Dermis blood vessel endothelial cell (primary cell): ENCODE measurements at regions not wholly inside any gene's neighbourhood (a gene's known extent, or its start where the extent isn't known, plus 50 kb on each side); places are given as distances from the start of the nearest gene placed in this dataset.
A peak's percentile ranks its signal among the peaks of the same experiment; 100 is the strongest.
"Not testable (repeated sequence)": the region's sequence is repeated elsewhere in the genome, so short reads cannot be mapped to it uniquely, and the experiment has no call there.

Source experiments
- DNase-seq: peaks from one replicate; pipeline ENCODE4 v3.0.0; 2010

- DNase-seq = not testable (repeated sequence)
Observed at GRCh38 chr20:30297878-30298595, 959.4 kb upstream of the DEFB115 start.

GRCh38 chr20:30300220-30300642 is 957.2 kb upstream of the DEFB115 start:
- DNase-seq = not testable (repeated sequence)

- not testable (repeated sequence) for DNase-seq
Observed at GRCh38 chr20:30302786-30303185, 954.7 kb upstream of the DEFB115 start.

GRCh38 chr20:30309938-30310337 is 947.5 kb upstream of the DEFB115 start:
- DNase-seq = not testable (repeated sequence)

- not testable (repeated sequence) for DNase-seq
Observed at GRCh38 chr20:30310385-30310784, 947.1 kb upstream of the DEFB115 start.

- DNase-seq = not testable (repeated sequence)
Observed at GRCh38 chr20:30312220-30312619, 945.2 kb upstream of the DEFB115 start.

GRCh38 chr20:30313660-30314059 is 943.8 kb upstream of the DEFB115 start:
- not testable (repeated sequence) for DNase-seq

GRCh38 chr20:30316063-30316462 is 941.4 kb upstream of the DEFB115 start:
- DNase-seq = not testable (repeated sequence)

GRCh38 chr20:30316532-30317299 is 940.7 kb upstream of the DEFB115 start:
- not testable (repeated sequence) for DNase-seq

- not testable (repeated sequence) for DNase-seq
Observed at GRCh38 chr20:30333744-30334143, 923.7 kb upstream of the DEFB115 start.

- DNase-seq = not testable (repeated sequence)
Observed at GRCh38 chr20:30337556-30337955, 919.9 kb upstream of the DEFB115 start.

GRCh38 chr20:30348932-30349331 is 908.5 kb upstream of the DEFB115 start:
- not testable (repeated sequence) for DNase-seq

GRCh38 chr20:30356854-30357467 is 900.5 kb upstream of the DEFB115 start:
- DNase-seq = not testable (repeated sequence)

- not testable (repeated sequence) for DNase-seq
Observed at GRCh38 chr20:30361756-30362155, 895.7 kb upstream of the DEFB115 start.

GRCh38 chr20:30376430-30376766 is 881.1 kb upstream of the DEFB115 start:
- not testable (repeated sequence) for DNase-seq

- peak; percentile 90 for DNase-seq
Observed at GRCh38 chr20:30376767-30377658, 880.5 kb upstream of the DEFB115 start.

GRCh38 chr20:30378317-30378716 is 879.1 kb upstream of the DEFB115 start:
- DNase-seq = not testable (repeated sequence)

GRCh38 chr20:30378721-30379120 is 878.7 kb upstream of the DEFB115 start:
- not testable (repeated sequence) for DNase-seq

- DNase-seq = not testable (repeated sequence)
Observed at GRCh38 chr20:30384841-30385240, 872.6 kb upstream of the DEFB115 start.

- DNase-seq = not testable (repeated sequence)
Observed at GRCh38 chr20:30386099-30386498, 871.4 kb upstream of the DEFB115 start.

- DNase-seq = not testable (repeated sequence)
Observed at GRCh38 chr20:30387823-30388222, 869.6 kb upstream of the DEFB115 start.

GRCh38 chr20:30393523-30393922 is 863.9 kb upstream of the DEFB115 start:
- DNase-seq = not testable (repeated sequence)
